HS-5 (cell line): ENCODE measurements at regions not wholly inside any gene's neighbourhood (a gene's known extent, or its start where the extent isn't known, plus 50 kb on each side); places are given as distances from the start of the nearest gene placed in this dataset.

ENCODE experiments used
- DNase-seq: peaks from one replicate; pipeline ENCODE4 v3.0.0-alpha.2; 2012; ENCODE audit warnings: low read depth

DNA sequence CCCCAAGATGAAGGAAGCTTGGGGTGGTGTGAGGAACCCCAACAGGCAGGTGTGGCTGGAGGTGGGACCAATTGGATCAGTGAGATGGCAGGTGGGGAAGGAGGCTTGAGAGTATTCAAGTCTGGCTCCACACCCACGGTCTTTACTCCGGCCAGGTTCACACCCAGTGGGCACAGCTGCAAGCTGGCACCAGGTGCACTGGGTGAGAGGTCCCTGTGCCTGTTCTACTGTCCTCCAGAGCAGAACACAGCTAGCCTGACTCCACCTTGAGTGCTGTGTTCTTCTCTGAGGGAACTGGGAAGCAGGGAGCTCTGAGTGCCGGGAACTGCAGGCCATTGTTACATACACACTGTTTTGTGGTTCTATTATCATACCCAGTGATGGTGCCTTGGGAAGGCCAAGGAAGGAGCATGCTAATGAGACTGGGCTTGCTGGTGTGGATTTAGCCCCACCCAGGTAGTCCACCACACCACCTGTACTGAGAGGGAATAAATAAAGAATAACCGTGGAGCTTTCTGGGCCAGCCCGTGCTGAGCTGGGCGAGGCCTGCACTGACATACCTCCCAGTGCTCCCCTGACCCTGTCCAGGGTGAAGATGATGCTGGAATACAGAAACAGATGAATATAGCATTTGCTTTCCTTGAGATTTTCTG is 93.4 kb downstream of the ABHD5 start:
- DNase-seq = no peak

DNA sequence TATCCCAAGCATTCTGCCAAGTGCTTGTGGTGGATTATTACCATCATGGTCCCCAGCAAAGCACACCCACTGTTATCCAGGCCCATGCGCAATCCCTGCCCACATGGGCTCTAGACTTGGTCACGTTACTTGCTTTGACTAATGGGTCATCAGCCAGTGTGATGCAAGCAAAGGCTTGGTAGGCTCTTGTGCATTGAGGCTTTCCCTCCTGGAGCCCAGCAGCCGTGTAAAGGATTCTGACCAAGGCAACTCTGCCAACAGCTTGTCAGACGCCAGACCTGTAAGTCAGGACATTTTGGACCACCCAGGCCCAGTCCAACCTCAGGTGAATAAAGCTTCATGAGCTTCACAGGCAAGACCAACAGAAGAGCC is 93.9 kb downstream of the ABHD5 start:
- DNase-seq = no peak

DNA sequence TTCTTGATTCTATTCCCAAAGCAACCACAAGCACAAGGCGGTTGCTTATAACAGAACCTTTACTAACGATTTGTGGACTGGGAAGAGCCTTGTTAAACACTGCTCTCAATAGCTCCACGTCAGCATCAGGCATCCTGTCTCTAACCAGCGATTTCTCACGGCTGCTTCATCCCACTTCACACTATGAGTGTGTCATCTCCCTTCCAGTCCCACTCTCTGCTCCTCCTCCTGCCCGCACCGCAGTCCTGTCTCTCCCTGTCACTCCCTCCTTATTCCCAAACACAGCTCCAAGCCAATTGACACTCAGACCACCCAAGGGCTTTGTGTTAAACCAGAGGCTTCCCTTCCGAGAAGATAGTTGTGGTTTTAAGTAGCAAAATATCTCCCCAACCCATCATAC is 94.8 kb downstream of the ABHD5 start:
- no peak for DNase-seq

DNA sequence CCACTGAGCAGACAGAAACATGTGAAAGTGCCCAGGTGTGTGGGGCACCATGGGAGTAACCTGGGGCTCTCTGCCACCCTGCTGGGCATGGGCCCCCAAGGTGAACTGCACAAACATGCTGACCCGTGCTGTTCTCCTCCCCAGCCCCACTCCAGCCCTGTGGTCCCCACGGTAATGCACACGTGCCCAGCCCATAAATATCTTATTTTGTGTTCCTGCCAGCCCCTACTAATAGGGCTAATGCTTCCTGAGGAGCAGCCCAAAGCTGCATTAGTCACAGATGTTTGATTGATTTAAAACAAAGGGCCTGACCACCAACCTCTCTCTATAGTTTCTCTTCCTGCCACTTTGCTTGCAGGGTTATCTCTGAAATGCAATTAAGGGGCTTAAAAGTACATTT is 95.4 kb downstream of the ABHD5 start:
- DNase-seq = no peak

DNA sequence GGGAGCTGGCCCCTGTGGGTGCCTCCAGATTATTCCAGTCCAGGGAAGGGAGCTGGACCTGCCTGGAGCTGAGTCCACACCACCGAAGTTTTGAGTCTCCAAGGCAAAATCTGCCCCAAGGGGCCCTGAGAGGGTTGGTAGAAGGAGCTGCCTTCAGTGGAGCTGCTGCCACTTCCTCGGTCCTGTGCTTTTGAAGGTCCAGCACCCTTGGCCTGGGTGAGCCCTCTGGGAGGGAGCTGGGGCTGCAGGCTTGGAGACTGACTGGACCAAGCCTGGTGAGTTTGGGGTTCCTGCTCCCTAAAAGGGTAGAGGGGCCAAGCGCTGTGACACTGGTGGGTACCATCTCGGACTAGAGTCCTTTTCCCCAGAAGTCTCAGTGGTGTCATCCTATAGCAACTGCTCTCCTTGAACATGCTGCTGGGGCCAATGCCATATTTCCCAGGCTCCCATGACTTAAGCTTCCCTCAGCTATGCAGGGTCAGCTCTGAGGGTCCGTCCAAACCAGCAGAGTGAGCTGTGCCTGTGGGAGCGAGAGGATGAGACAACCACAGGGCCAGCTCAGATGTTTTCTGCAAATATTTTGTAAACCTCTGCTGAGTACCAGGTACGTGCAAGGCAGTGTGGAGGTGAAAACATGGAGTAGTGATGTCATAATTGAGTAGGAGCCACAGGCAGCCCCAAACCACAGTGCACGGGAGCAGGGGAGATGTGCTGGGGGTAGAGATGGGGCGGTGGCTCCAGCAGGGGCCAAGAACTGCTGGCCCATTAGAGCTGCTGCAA is 96.0 kb downstream of the ABHD5 start:
- DNase-seq = no peak

DNA sequence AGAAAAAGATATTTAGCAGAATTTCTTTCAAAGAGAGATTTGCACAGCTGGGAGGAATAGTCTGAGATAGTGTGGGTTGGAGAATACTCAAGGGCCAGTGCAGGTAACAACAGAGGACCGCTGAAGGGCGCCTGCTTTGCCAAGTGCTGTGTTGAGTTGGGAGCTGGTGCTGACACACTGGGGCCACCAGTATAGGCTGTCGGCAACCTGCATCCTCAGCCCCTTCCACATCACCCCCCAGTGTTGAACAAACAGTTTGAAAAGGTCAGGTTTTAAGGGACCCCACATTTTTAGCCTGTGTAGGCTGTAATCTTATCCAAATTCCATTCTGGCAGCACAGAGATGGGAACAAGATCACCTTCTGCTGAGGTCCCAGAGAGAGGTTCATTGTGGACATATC is 96.6 kb downstream of the ABHD5 start:
- DNase-seq = no peak

DNA sequence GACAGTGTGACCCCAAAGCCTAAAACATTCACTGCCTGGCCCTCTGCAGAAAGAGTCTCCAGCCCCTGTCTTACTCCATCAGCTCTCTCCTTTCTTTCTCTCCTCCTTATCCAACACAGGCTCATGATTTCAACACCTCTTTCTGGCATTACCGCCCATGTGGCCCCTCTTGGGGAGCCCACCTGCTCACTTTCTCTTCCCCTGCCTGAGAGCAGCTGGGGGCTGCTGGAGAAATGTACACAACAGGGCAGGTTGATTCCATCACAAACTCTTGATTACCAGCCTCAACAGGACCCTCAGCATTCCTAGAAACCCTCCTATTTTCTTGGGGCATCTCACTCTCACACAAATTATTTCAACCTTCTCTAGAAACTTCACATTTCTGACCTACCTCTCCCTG is 98.3 kb downstream of the ABHD5 start:
- DNase-seq = no peak

DNA sequence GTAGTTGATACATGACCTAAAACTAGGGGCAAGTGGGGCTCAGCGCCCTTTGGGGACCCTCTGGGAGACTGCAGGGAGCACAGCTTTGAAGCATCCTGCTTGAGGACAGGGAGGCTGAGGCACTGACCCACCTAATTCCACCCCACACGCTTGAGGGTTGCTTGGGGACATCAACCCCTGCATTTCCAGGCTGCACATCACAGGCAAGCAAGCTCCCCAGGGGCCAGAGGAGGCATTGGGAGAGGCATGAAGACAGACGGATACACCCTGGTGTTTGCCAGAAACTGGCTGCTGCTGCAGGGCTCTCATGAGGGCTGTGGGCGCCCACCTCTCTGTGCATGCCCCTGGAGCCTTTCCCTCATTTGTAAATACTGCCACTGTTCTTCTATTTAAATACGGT is 99.3 kb downstream of the ABHD5 start:
- DNase-seq = no peak

DNA sequence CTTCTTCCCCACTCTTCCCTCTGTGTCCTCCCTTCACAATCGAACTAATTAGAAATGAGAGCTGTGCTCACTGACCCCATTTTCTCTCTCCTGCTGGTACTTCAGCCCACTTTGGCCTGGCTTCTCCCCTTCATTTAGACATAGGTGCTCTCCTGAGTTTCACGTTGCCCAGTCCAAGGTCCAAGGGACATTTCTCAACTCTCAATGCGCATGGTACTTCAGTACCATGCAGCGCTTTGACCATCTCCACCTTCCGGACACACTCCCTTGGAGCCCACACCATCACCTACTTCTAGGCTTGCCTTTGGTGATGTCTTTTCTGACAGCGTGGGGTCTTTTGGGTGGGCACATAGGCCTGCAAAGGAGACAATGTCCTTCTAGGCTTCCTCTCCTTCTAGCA is 99.7 kb downstream of the ABHD5 start:
- DNase-seq = no peak

DNA sequence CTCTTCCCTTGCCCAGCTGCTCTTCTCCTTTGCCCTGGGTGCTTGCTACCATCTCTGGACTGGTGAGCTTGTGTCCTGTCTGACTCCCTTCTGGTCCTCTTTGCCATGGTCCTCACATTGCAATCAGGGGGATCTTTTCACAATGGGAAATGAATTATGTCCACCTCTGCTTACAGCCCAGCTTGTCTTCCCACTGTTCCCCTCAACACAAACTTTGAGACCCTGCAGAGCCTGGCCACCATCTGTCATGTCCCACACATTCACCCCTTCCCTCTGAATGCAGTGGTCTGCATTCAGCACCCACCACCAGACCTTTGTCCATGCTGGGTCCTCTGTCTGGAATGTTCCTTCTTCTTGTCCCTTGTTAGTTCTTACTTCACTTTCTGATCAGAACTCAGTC is 100.5 kb downstream of the ABHD5 start:
- DNase-seq = no peak

DNA sequence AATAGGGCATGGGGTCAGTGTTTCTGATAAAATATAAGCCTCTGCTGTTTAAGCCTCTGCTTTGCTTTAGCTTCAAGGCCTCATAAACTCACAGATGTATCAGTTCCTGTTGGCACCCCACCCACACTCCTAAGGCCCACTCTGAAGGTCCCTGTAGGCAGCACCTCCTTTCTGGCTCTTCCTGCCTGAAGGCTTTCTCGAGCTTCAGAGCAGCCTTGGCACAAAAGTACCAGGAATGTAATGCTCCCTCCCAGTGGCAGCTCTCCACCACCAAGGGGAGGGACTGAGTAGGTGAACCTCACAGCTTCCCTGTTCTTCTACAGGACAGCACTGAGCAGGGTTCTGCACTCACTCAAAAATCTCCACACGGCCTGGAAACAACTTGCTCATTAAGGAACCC is 102.2 kb downstream of the ABHD5 start:
- no peak for DNase-seq

DNA sequence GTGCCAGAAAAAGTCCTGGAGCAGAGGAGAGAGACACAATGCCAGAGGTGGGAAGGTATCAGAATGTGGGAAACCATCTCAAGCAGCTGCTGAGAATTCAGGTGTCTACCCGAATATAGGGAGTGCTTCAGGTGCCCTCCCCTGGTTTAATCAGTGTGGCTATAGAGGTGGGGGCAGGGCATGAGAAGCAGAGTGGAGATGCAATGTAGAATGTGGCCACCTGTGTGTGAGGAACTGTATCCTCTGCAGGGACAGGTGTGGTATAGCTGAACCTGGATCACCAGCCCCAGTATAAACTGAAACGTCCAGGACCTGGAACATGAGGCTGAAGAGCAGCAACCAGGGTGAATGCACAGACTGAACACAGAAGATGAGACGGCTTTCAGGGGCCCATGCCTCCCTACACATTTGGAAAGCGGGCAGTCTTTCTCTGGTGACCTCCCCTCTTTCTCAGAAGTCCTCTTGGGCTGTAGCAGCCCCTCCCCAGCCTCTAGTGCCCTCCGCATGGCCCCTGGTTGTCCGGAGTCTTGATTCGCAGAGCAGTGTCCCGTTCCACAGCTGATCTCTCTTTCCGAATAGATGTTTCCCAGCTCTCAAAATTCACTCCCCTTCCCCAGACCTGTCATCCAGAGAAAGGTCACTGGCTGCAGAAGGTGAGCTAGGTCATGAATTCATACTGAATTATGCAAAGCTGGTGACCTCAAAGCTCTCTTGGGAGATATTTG is 103.1 kb downstream of the ABHD5 start:
- no peak for DNase-seq

DNA sequence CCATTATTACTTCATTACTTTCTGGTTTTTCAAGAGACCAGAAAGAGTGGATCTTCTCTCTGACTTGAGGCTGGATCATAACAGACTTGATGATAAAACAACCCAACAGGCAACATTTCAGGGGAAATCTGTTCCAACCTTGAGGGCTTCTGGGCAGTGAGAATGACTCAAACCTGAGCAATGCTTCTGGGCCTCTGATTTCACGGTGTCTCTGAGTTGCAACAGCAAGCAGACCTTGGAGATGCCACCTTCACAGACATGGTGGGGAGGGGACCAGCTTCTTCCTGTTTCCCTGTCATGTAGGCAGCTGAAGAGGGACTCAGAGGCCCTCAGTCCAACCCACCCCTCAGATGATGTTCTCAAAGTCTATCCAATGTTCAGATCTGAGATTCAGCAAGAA is 104.0 kb downstream of the ABHD5 start:
- DNase-seq = peak; percentile 61

DNA sequence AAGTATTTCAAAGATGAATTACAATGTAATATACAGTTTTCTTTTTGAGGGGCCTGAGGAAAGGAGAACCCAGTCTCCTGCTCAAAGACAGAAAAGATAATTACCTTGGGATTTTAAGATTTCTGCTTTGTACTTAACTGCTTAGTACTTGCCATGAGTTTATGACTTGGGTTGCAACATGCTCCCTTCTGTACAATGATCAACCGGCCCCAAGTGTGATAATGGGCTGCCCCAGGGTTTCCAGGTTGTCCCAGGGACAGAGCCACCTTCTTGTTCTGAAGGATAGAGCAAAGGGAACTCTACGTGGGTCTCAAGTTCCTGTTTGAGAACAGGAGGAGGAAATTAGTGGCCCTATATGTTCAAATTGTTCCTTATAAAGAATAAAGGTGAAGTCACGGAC is 104.8 kb downstream of the ABHD5 start:
- no peak for DNase-seq

DNA sequence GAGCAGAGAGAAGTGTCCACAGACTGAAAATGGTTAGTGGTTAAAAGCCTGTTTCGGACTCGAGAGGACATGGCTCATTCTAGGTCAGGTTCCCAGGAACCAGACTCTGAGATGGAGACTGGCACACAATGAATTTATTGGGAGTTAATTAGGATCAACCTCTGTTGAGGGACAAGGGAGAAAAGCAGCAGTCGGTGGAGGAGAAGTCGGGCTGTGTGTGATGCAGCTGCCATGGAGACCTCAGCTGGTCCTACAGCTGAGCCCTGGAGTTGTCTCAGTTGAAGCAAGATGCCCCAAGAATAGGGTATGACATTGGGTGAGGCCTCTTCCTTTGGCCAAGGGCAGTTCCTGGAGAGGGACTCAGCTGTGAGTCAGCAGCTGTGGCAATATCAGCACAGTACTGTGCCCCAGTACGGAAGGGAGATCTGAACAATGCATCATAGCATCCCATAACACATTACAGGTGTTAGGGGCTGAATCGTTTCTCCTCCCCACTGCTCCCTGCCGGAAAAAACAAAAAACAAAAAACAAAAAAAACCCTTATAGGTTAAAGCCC is 105.4 kb downstream of the ABHD5 start:
- peak; percentile 43 for DNase-seq

DNA sequence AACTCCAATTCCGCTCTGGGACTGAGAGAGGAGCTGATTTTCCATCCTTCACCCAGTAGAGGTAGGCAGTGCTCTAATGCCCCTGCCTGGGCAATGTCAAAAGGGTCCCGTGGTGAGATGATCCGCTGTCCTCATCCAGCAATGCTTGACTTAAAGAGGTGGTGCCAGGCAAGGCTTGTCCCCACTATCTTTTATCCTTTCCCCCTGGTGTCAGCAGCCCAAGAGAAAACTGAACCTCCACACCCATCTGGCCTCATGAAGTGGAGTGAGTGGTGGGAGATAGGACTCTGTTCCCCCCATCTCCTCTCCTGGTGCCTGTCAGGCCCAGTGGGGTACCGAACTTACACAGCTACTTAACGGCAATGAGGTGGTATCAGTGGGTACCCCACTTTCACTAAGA is 107.1 kb downstream of the ABHD5 start:
- no peak for DNase-seq

DNA sequence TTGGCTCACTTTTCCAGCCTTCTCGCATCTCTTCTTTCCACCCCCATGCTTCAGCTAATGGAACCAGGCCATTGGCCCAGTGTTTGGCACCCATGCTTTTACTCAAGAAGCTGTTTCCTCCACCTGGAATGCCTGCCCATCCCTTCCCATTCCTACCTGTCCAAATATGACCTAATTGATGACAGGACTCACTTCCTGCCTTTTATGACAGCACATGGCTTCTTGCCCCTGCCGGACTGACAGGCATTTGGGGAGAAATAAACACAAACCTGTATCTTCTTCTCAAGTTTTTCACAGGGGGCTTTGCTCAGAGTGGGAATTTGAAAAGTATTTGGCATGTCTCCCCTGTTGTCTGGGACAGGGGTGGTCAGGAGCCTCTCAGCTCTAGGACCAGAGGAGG is 120.1 kb downstream of the ABHD5 start:
- no peak for DNase-seq

DNA sequence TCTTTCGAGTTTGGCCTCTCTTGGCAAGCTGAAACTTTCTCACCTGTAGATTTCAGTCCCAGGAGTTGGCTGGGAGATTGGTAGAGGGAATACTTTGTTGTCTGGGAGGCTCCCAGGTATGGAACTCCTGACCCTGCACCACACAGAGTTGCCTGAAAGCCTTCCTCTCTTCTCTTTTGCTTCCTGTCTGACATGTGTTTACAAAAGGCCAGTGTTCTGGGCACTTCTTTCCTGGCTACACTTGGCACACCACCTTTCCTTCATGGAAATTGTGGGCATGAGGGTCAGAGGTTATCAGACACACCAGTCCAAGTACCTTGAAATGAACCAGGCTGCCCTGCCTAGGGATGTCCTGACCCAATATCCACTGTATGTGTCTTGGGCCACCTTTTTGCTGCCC is 123.7 kb downstream of the ABHD5 start:
- no peak for DNase-seq

DNA sequence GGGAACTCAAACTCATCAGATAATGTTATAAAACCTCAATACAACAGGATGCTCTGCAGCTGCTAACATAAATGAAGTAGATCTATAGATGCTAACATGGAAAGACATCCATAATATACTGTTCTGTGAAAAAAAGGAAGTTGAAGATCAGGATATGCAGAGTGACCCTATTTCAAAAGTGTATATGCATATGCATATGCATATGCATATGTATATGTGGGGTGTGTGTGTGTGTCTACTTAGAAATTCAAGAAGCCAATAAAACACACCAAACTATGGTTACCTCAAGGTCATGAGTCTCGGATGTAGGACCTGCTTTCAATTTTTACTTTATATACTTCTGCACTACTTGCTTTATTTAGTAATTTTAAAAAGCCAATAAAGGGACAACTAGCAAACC is 125.6 kb downstream of the ABHD5 start:
- DNase-seq = no peak

DNA sequence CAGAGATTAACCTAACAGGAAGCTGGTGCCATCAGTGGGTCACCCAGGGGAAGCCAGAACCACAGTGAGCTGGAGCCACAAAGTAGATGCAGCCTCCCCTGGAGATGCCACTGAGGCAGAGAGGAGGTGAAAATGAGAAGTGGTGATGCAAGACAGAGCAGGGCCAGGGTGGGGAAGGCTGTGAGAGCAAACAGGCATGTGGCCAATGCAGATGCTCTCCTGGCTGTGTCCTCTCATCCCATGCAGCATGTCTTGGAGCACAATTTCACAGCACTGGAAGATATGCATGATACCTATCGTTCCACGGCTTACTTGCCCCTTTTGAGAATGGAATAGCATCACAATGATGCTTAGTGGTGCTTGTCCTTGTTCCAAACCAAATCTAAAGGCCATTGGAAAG is 126.3 kb downstream of the ABHD5 start:
- DNase-seq = no peak

DNA sequence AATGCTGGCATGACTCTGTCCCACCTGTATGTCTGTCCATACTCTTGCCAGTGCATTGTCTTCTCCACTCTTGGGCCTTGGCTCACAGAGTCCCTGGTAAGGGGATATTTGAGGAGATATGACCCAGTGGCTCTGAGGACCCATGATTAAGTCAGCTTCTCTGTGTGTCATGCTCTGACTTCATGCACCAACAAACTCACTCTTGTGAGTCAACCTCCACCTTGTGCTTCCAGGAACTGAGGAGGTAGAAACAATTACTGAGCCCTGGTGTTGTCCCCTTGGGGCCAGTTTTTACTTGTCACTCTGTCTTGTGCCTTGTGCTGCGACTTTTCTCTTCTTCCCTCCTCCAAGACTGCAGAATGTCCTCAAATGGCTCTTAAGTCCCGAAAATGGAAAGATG is 127.1 kb downstream of the ABHD5 start:
- no peak for DNase-seq

DNA sequence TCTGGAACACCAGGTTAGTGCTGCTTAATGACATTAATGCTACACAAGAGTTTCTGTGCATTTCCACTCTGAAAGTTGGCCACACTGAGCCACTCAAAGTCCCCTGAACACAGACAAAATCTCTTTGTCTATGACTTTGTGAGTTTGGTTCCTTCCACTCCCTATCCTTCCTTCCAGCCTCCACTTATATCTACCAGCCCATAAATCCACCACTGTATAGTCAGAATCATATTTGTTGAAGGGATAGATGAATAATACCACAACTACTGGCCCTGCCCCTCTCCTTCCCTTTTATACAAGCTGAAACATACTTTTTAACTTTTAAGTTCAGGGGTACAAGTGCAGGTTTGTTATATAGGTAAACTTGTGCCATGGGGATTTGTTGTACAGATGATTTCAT is 127.5 kb downstream of the ABHD5 start:
- no peak for DNase-seq
